Stimulated activated CD8-positive, alpha-beta memory T cell treated with anti-CD3 and anti-CD28 coated beads, Interleukin-15, amount 100 ng/mL, for 1 hour (primary cell): ENCODE measurements at regions not wholly inside any gene's neighbourhood (a gene's known extent, or its start where the extent isn't known, plus 50 kb on each side); places are given as distances from the start of the nearest gene placed in this dataset.

Experiments used
- DNase-seq: peaks from one replicate; pipeline ENCODE4 v3.0.0-alpha.2; 2020; ENCODE audit warnings: low read depth

DNA sequence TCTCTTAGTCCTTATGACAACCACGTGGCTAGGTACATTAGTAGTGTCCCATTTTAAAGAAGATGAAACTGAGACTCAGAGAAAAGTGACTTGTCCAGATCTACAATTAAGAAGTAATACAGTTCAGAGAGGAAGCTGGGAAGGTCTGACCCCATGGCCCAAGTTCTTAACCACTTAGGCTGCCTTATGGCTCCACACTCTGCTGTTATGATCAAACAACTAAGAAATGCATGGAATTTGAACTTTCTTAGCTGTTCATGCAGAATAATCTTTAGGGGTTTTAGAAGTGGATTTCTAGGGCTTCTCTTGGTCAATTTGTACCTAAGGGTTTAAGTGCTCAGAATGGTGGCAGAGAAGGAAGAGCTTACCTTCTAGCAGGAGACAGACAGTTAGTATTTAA is 128.0 kb upstream of the MSX2 start:
- DNase-seq = no peak

DNA sequence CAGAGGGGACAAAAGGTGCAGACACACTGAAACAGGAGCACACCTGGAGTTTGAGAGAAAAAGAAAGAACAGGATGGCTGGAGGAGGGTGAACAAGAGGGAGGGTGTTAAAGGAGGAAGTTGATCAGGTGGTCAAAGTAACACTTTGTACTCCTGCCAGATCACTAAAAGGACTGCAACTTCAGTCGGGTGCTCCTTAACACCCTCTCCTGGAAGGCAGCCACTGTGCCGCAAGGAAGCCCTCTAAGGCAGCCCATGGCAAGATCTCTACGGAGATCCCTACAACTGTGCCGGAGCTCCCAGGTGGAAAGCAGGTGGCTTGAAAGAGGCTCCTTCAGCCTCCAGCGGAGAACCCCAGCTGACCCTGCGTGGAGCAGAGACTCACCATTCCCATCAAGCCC is 124.4 kb upstream of the MSX2 start:
- DNase-seq = no peak

DNA sequence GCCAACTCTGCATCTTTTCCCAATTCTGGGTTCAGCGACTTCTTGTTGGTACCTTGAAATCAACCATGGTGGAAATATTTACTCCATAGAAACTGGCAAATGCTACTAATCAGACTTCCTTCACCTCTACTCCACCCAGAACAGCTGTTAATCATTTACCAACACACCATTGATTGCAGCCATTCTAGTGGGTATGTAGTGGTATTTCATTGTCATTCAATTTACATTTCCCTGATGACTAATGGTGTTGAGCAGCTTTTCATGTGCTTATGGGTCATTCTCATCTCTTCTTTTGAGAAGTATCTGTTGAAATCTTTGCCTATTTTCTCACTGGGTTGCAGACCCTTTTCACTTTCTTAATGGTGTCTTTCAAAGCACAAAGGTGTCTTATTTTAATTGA is 122.4 kb upstream of the MSX2 start:
- DNase-seq = no peak

DNA sequence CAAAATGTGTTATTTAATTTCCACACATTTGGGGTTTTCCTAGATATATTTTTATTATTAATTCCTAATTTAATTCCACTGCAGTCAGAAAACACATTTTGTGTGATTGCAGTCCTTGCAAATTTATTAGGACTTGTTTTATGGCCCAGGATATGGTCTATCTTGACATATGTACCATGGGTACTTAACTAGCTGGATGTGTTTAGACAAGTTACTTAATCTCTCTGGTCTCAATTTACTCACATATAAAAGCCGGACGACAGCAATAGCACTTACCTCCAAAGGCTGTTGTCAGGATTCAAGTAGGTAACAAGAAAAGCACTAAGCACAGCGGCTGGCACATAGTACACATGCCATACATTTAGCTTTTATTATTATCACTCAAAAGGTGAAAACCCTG is 118.2 kb upstream of the MSX2 start:
- no peak for DNase-seq

DNA sequence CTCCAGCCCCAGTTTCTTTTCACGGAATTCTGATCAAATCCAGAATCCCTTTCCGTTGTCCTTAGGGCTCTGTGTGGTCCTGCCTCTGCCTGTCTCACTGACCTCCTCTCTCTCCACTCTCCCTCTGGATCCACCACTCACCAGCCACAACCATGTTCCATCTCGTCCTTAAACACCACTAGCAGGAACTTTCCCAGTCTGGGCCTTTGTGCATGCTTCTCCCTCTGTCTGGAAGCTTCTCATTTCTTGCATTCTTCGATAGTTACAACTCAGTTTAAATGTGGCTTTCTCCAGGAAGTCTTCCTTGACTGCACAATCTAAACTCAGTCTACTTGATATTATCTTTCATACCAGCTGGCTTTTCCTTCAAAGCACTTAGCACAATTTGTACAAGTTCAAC is 117.7 kb upstream of the MSX2 start:
- DNase-seq = no peak

DNA sequence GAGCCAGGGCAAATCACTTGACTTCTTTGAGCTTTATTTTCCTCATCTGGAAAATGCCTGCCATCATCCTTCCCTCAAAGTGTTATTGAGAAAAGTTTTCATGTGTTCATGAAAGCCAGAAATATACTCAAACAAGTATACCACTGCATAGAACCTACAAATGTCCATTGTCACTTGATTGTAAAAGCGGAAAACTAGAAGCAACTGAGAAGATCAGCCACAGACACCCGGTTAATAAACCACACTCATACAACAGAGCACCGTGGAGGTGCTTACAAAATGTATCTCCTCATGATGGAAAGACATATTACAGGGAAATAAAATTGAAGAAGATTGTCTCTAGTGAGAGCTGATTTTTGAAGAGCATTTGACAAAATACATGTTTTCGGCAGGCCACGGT is 117.2 kb upstream of the MSX2 start:
- no peak for DNase-seq

DNA sequence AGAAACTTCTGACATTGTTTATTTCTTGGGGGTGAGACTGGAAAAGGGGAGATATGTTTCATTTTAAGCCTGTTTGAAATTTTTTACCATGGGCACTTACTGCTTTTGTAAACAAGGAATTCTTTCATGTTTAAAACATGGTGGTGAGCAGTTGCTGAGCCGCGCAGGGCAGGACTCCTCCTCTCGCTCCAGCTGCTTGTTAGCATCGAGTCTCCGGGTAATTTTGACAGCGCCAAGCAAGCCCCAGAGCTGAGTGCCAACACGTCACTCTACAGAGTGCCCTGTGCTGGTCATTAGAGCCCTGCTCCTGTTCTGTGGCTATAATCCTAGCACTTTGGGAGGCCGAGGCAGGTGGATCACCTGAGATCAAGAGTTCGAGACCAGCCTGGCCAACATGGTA is 116.5 kb upstream of the MSX2 start:
- DNase-seq = no peak

DNA sequence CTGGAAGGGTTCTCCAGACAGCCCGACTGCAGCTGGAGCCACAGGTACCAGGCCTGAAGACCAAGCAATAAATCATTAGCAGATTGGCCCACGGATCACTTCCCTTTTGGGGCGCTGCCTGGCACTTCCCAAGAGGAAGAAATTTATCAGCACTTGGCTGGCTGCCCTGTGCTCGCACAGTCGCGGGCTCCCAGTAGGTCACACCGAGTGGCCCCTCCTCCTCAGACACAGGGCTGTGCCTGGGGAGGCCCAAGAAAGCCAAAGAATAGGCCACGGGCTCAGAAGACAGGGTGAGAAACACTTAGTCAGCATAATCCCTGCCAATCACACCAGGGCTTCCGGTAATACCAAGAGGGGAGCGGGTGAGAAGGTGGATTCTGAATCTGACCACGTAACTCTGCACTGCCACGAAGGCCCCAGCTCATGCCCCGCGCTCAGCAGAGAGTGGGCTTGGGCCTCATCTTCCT is 115.7 kb upstream of the MSX2 start:
- DNase-seq = no peak

DNA sequence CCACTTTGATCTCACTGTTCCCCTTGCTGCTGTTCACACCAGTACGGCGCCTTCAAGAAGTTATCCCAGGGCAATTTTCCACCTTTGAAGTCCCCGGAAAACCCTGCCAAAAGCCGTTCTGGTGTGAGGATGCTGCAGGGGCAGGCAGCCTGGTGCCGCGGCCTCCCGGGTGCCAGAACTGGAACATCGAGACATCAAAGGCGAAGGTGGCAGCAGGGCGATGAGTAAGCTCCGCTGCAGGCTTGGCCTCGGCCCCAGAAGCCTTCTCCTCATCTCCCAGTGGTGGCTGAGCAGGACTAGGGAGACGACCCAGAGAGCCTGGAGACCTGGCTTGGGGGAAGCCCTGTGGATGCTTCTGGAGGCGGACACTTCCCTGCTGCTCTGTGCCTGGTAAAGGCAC is 115.3 kb upstream of the MSX2 start:
- no peak for DNase-seq

DNA sequence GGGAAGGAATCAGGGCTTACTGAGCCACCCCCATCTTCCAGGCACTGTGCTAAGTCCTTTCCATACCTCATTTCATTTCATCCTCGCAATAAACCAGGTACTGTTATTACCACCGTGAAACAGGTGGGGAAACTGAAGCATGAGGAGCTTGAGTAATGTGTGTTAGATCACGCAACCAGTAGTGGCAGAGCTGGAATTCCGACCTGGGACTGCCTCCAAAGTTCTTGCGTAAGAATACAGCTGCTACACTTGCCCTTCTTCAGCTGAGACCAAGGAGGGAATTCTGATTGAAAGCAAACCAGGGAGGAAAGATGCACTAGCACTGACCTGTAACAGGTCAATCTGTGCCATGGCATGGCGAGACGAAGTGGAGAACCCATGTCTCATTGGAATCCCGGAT is 113.4 kb upstream of the MSX2 start:
- no peak for DNase-seq

DNA sequence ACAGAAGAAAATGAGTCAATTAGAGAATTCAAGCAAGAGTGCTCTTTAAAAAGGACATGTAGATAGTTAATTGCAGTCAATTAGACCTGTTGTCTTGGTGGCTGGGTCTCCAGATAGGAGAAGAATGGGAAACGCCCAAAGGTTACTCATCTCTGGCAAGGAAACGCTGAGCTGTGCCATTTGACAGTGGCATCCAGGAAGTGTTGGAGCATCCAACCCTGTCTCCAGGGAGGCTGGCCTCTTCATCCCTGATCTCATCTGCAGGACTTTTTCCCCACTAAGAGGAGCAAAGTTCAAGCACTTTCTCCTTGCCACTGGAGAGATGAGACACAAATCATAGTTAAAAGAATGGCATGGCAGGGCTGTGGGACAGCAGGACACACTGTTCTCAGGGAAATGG is 111.7 kb upstream of the MSX2 start:
- no peak for DNase-seq

DNA sequence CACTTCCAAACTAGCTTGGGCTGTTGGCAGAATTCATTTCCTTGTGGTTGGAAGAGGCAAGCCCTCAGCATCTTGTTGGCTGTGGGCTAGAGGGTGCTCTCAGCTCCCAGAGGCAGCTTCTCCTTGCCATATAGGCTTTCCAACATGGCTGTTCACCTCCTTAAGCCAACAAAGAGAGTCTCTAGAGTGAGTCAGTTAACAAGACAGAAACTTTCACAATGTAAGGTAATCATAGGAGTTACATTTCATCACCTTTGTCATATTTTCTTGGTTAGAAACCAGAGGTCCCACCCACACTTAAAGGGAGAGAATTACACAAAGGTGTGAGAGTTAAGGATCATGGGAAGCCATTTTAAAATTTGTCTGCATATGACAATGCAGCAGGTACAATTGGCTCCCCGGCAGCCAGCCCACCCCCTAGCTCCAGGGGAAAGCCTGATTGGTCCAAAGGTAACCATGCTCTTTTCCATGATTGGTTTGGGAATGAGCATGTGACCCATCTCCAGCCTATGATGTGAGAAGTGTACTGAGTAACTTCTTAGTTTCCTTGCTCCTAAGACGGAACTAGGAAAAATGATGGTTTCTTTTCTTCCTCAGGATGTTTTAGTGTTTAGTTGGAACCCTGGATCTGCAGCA is 109.8 kb upstream of the MSX2 start:
- no peak for DNase-seq

DNA sequence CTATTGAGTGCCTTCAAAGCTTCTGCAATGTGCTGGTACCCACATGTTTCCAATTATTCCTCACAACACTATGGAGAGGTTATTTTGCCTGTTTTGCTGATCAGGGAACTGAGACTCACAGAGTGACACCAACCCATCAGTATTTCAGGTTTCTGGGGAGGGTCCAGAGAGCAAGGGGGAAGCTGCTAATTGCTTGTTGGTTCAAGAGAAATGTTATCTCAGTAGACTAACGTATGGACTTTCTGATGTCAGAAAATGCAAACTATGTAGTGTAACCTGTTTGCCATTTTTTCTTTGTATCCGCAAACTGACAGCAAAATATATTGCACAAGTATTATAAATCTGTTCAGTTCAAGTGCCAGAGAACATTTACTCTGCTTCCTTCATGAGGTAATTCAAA is 108.3 kb upstream of the MSX2 start:
- DNase-seq = no peak

DNA sequence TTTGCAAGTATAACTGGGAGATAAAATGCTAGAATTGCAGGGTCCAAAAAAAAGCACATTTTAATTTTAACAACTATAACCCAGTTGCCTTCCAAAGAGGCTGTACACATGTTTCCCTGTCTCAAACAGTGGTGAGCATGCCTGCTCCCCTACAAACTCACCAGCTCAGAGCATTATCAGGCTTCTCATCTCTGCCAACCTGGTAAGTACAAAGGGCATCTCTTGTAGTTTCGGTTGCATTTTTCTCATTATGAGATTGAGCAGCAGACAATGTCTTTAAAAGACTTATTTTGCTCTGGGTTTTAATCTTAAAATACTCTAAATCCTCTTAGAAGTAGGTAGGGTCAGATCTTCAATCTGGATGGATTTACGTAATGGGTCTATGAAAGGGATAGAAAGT is 107.1 kb upstream of the MSX2 start:
- no peak for DNase-seq

DNA sequence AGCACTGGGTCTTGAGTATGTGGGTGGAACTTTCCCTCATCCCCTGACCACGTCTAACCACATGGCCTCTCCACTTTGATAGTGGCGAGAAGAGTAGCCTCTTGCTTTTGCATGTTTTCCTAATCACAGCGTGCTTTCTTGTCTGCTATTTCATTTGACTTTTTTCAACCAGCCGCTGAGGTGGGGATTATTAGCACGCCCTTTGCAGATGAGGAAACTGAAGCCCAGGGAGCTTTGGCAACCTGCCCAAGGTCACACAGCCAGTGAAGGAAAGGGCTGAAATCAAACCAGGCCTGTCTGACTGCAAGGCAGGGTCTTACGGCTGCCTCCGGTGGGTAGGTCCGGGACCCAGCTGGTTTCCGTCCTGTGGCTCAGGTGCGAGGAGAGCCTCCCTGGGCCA is 106.5 kb upstream of the MSX2 start:
- no peak for DNase-seq

DNA sequence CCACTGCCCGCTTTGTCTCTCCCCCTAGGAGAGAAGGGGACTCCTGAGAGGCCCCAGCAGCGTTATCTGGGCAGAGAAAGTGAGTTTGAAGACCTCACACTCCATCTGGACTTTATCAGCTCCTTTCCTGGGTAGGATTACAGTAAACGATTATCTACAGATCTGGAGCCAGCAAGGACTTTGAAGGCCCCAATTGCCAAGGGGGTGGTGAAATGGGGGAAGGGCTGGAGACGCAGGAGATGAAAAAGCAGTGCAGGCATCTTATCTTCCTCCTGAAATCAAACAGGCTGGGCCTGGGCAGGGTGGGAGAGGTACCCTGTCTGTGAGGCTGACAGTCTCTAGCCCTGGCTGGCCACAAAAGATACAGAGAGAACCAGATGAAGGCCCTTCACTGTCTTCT is 105.8 kb upstream of the MSX2 start:
- DNase-seq = no peak

DNA sequence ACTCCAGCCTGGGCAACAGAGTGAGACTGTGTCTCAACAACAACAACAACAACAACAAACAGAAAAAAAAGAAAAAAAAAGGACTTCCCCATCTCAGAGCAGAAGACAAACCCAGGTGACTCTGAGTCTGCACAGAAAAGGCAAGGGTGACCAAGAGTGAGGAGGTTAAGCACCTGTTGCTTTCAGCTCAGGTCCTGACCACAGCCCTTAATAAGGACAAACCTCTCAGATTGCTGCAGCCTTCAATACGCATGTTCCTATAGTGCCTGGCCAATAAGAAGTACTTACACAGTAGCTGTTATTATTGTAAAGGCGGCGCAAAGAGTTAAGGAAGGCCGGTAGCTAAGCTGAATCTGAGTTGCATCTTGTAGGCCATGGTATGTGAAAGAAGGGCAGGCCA is 102.3 kb upstream of the MSX2 start:
- DNase-seq = no peak

DNA sequence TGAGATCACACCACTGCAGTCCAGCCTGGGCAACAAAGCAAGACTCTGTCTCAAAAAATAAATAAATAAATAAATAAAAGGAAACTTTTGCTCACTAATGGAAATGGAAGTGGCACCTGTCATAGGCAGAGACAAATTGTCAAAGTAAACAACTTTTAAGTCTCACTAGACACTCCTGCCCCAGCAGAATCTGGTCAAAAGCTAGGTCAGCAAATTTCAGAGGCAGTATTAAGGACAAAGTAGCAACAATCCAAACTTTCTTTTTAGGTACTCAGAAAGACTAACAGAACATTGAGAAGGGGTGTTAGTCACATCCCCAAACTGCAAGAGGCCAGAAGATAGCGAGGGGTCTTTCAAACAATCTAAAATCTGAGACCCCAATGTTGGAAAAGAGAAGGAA is 101.4 kb upstream of the MSX2 start:
- DNase-seq = no peak

DNA sequence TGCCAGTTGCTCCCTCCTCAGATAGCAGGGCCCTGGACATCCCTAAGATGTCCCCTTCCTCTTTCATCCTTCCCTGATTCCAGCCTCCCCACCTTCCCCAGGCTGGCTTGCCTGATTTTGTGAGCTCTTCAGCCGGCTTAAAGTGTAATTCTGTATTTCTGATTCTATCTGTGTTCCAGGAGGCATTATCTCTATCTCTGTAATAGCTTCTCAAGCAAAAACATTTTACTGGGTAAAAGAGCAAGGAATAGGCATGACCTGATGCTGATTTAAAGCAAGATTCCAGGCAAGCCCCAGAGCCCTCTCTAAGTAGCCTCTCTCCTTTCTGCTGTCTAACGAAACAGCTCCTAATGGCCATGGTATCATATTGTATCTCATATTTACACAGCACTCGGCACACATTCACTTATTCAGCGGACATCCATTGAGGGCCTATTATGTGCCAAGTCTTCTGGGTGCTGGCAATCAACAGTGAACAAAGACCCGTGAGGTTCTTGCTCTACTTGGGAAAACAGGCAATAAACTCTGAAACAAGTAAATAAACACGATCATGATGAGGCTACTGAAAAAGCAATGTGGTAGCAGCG is 100.9 kb upstream of the MSX2 start:
- DNase-seq = no peak

DNA sequence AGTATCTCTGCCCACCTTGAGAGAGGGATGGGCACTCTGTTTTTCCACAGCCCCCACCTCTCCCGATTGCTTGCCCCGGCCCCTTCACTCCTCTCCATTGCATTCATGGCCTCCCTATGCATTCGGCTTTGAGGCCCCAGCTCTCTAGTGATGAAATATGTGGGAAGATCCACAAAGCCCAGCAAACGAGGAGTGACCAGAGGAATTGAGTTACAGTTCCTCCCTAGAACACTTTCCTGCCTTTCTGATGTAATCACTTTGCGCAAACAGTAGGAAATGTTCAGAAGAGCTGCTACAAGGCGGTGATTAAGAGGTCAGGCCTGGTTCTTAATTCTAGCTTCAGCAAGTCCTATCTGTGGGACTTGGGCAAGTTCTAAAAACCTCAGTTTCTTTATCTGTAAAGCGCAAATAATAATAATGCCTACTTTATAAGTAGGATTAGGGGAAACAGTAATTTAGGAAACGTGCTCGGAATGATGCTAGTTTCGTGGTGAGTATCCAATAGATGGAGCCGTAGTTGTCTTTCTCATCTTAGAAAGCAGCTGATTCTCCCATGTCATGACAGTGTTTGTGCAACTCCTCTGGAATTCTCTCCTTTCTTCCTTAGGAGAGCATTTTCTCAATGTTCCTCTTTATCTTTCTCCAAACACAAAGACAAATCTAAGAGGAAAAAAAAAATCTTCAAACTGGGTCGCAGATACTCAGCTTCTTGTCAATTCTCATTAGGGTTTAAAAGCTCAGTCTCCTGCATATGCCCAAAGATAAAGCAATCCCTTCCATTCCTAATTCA is 99.5 kb upstream of the MSX2 start:
- no peak for DNase-seq

DNA sequence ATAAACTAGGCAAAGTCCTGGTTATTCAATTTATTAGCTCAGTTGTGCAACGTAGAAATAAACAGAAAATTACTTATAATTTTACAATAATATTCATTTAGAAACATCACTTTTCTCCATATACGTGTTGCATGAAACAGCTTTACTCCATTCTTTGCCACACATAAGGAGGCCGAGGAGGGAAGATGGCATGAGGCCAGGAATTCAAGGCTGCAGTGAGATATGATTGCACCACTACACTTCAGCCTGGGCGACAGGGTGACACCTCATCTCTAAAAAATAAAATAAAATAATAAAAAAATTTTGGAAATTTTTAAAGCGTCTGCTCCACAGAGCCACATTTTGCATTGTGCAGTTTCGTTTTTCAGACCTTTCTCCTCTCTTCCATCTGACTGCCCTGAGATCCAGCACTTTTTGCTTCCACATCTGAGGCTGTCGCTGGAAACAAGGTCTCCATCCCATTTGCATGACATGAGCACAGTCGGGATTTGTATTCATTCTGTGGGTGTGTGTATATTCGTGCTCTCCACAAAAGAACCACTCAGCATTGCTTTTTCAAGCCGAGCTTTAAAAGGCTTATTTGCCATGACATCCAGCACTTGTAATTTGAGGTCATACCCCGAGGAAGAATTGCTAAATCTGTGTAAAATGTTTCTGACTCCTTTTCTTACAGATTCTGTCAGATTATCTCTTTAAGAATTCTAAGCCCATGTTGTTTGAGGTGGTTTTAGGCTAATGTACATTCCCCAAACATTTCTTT is 98.6 kb upstream of the MSX2 start:
- DNase-seq = no peak

DNA sequence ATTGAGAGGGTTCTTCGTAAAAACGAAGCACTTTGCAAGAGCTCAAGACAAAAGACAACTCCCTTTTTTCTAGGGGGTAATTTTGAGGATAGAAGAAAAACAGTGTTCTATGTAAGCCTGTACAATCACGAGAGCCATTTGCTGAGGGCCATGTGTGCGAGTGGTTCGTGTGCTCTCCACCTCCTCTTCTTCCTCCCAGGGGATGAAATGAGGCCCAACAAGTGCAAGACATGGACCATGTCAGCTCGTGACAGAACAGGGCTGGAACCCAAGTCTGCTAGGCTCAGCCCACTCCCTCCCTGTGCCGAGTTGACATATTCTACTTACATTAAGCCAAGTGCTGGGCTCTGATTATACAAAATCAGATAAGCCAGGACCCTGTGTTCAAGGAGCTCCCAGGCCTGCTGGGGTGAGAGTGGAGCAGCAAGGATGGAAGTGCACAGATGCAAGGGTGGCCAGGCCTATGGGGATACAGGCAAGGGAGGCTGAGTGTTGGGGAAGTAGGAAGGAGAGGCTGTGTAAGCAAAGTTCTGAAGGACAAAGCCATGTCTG is 97.9 kb upstream of the MSX2 start:
- DNase-seq = no peak

DNA sequence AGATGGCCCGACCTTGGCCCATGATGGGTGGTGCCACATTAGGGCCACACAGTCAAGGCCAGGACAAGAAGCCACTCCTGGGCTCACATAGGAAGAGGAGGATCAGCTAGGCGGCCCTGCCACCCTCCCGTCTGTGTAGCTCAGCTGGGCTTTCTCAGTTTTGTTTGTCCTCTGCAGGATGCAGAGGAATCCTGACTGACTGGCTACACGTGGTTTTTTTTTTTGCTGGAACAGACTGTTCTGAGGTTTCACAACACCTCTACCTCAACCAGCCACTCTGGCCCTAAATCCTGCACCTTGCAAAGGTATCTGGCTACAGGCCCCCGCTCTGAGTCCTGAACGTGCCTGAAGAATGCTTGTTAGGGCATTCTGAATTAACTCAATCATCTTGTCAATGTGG is 88.3 kb upstream of the MSX2 start:
- no peak for DNase-seq
